ENCODE measurements at regions not wholly inside any gene's neighbourhood (a gene's known extent, or its start where the extent isn't known, plus 50 kb on each side); places are given as distances from the start of the nearest gene placed in this dataset.

DNA sequence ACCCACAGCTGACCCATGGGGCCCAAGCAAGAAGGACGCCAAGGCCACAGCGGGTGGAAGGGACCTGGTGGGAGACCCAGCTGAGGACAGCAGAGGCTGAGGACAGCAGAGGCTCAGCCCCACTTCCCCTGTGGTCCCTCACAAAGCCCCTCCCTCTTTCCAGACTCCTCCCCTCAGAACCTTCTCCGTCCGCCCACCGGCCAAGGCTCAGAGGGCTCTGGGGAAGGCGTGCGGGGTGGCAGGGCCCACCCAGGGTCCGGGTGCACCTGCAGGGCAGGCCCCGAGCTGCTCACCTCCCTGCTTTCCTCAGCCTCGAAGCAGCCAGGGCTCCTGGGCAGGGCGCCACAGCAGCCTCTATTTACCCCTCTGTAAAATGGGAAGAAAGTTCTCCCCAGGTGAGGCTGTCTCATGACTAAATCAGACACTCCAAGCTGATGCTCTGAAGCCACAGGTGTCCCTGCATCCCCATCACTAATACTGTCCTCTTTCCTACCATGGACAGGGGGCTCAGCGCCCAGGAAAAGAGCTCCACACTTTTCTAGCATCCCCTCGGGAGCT, 137.9 kb upstream of the PPP1R26 start:
- TF ChIP-seq, protein P1, sequence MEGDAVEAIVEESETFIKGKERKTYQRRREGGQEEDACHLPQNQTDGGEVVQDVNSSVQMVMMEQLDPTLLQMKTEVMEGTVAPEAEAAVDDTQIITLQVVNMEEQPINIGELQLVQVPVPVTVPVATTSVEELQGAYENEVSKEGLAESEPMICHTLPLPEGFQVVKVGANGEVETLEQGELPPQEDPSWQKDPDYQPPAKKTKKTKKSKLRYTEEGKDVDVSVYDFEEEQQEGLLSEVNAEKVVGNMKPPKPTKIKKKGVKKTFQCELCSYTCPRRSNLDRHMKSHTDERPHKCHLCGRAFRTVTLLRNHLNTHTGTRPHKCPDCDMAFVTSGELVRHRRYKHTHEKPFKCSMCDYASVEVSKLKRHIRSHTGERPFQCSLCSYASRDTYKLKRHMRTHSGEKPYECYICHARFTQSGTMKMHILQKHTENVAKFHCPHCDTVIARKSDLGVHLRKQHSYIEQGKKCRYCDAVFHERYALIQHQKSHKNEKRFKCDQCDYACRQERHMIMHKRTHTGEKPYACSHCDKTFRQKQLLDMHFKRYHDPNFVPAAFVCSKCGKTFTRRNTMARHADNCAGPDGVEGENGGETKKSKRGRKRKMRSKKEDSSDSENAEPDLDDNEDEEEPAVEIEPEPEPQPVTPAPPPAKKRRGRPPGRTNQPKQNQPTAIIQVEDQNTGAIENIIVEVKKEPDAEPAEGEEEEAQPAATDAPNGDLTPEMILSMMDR (conservative IDR thresholded peaks at IDR 0.05; ENCODE audit: low read length), result no peak
- TF ChIP-seq EZH2phosphoT487 (IDR thresholded peaks at IDR 0.05; ENCODE audit: borderline replicate concordance), result no peak

Data from Loucy (cell line).